ENCODE measurements at regions not wholly inside any gene's neighbourhood (a gene's known extent, or its start where the extent isn't known, plus 50 kb on each side); places are given as distances from the start of the nearest gene placed in this dataset.

DNA sequence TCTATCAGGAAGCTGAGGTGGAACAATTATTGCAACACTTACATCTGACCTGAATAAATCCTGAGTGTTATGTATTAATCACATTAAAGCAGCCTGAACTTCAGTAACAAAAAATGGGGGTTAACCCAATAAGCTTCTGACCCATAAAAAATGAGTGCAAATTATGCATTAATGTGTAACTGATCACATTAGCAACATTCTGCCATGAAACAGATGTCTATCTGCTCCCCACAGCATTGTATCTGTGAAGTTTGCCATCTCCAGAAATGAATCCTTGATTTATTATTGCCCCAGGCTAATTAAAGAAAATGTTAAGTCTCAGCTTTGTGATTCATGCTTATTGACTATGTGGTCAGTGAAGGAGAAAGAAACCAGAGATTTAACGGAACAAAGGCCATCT is 304.9 kb downstream of the PCDH20 start:
- no peak overlapping the region for H3K9ac ChIP-seq (ENCODE audit: control insufficient read depth, insufficient read depth, low read length)
- DNase-seq (ENCODE audit: low read depth, low spot score) (no peak), FAIRE-seq (no peak), ATAC-seq (no peak)
- BruUV-seq (replicated peaks): no TSS peak
- no peak overlapping the region for H3K4me3 ChIP-seq
- no peaks in the 10 kb centered on the region for H4K20me1 ChIP-seq (ENCODE audit: control insufficient read depth, insufficient read depth)
- 0% methylated on average over 1 of the region's 1 CpG for WGBS (ENCODE audit: insufficient coverage, insufficient replicate concordance, low lambda C conversion rate, missing lambda C conversion rate)
- ChIA-PET POLR2A (no interaction called here), RAD21 (ENCODE audit: unreplicated experiment) (no interaction called here), CTCF (no interaction called here), SMC1A (ENCODE audit: uncharacterized antibody, unreplicated experiment) (interaction anchor here (0.8 to 1.5 kb wide), 3 partner anchors 62 to 149 kb away, joined by 3 read pairs; no protein-coding TSS in a partner anchor)
- H2AFZ ChIP-seq (ENCODE audit: control insufficient read depth, low read depth, low read length): no peak overlapping the region
- no peaks in the 10 kb centered on the region for H3K4me1 ChIP-seq (ENCODE audit: control insufficient read depth, insufficient read depth, low read length)
- H3K36me3 ChIP-seq (ENCODE audit: control insufficient read depth in 2 of 2, insufficient read depth in 2 of 2, low read length in 1 of 2): no peaks in the 10 kb centered on the region
- intact Hi-C loops (cut with micrococcal nuclease; ENCODE audit: unreplicated experiment): no loop called here
- TF ChIP-seq MYB (IDR thresholded peaks at IDR 0.05; ENCODE audit: borderline replicate concordance, low read depth, low read length) (no peak), HDGF (IDR thresholded peaks at IDR 0.05) (no peak), EED (IDR thresholded peaks at IDR 0.05; ENCODE audit: low read depth) (no peak), TBL1XR1 (IDR thresholded peaks at IDR 0.05; ENCODE audit: low read depth, low read length) (no peak), SUZ12 (IDR thresholded peaks at IDR 0.05; ENCODE audit: unreplicated experiment) (no peak), MAX (IDR thresholded peaks at IDR 0.05; ENCODE audit: low read depth, low read length) (no peak)
- no peaks in the 10 kb centered on the region; the same call in 2 of the 3 replicates for H3K9me3 ChIP-seq (replicated peaks; ENCODE audit: control insufficient read depth, insufficient read depth, low read length)
- no peaks in the 10 kb centered on the region for H3K27me3 ChIP-seq (replicated peaks in 1 of 2; ENCODE audit: control insufficient read depth in 2 of 2, insufficient read depth in 2 of 2, low read length in 1 of 2)
- H3K4me2 ChIP-seq (ENCODE audit: control insufficient read depth, insufficient read depth): no peak overlapping the region
- no peak overlapping the region for H3K27ac ChIP-seq (ENCODE audit: control insufficient read depth, insufficient read depth)
- H3K79me2 ChIP-seq (ENCODE audit: control insufficient read depth, insufficient read depth, low read length): no peaks in the 10 kb centered on the region
- in situ Hi-C loops (cut with MboI): no loop called here

- H3K27ac ChIP-seq (ENCODE audit: control insufficient read depth, insufficient read depth): no peak overlapping the region
- H3K9me3 ChIP-seq (replicated peaks; ENCODE audit: control insufficient read depth, insufficient read depth, low read length): no peaks in the 10 kb centered on the region; the same call in 2 of the 3 replicates
- 18% methylated on average over 5 of the region's 5 CpGs for WGBS (ENCODE audit: insufficient coverage, insufficient replicate concordance, low lambda C conversion rate, missing lambda C conversion rate)
- H3K4me1 ChIP-seq (ENCODE audit: control insufficient read depth, insufficient read depth, low read length): no peaks in the 10 kb centered on the region
- RAD21 ChIA-PET (ENCODE audit: unreplicated experiment): no interaction called here
- POLR2A ChIA-PET: interaction anchor here (0.7 kb wide), 1 partner anchor 19 kb away, joined by 5 read pairs; no protein-coding TSS in a partner anchor
- H3K9ac ChIP-seq (ENCODE audit: control insufficient read depth, insufficient read depth, low read length): no peak overlapping the region
- H3K36me3 ChIP-seq (ENCODE audit: control insufficient read depth in 2 of 2, insufficient read depth in 2 of 2, low read length in 1 of 2): no peaks in the 10 kb centered on the region
- no peak overlapping the region for H2AFZ ChIP-seq (ENCODE audit: control insufficient read depth, low read depth, low read length)
- ATAC-seq: no peak
- no peak overlapping the region for H3K4me3 ChIP-seq
- in situ Hi-C loops (cut with MboI): no loop called here
- CTCF ChIA-PET: no interaction called here
- no peaks in the 10 kb centered on the region for H4K20me1 ChIP-seq (ENCODE audit: control insufficient read depth, insufficient read depth)
- DNase-seq (ENCODE audit: low read depth, low spot score): no peak
- no TSS peak for BruUV-seq (replicated peaks)
- no peaks in the 10 kb centered on the region for H3K79me2 ChIP-seq (ENCODE audit: control insufficient read depth, insufficient read depth, low read length)
- H3K27me3 ChIP-seq (replicated peaks in 1 of 2; ENCODE audit: control insufficient read depth in 2 of 2, insufficient read depth in 2 of 2, low read length in 1 of 2): no peaks in the 10 kb centered on the region
- intact Hi-C loops (cut with micrococcal nuclease; ENCODE audit: unreplicated experiment): no loop called here
- no peak overlapping the region for H3K4me2 ChIP-seq (ENCODE audit: control insufficient read depth, insufficient read depth)
- no peak for FAIRE-seq
- SMC1A ChIA-PET (ENCODE audit: uncharacterized antibody, unreplicated experiment): no interaction called here
- TF ChIP-seq BACH1 (IDR thresholded peaks at IDR 0.05; ENCODE audit: borderline replicate concordance) (no peak), POLR2AphosphoS2 (IDR thresholded peaks at IDR 0.05; ENCODE audit: low read depth, low read length) (no peak), BMI1 (IDR thresholded peaks at IDR 0.05; ENCODE audit: borderline replicate concordance) (no peak), ATF3 (IDR thresholded peaks at IDR 0.05; ENCODE audit: borderline replicate concordance, extremely low read depth, low read depth, low read length) (no peak), ASH2L (IDR thresholded peaks at IDR 0.05; ENCODE audit: borderline replicate concordance, low read depth) (no peak), NR2F1 (conservative IDR thresholded peaks at IDR 0.05) (no peak), SUZ12 (IDR thresholded peaks at IDR 0.05; ENCODE audit: unreplicated experiment) (no peak), ZNF207 (IDR thresholded peaks at IDR 0.05; ENCODE audit: borderline replicate concordance) (no peak)
- TF ChIP-seq, protein P1, sequence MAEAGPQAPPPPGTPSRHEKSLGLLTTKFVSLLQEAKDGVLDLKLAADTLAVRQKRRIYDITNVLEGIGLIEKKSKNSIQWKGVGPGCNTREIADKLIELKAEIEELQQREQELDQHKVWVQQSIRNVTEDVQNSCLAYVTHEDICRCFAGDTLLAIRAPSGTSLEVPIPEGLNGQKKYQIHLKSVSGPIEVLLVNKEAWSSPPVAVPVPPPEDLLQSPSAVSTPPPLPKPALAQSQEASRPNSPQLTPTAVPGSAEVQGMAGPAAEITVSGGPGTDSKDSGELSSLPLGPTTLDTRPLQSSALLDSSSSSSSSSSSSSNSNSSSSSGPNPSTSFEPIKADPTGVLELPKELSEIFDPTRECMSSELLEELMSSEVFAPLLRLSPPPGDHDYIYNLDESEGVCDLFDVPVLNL (IDR thresholded peaks at IDR 0.05; ENCODE audit: low read depth, low read length): no peak
- TF ChIP-seq, protein P2, sequence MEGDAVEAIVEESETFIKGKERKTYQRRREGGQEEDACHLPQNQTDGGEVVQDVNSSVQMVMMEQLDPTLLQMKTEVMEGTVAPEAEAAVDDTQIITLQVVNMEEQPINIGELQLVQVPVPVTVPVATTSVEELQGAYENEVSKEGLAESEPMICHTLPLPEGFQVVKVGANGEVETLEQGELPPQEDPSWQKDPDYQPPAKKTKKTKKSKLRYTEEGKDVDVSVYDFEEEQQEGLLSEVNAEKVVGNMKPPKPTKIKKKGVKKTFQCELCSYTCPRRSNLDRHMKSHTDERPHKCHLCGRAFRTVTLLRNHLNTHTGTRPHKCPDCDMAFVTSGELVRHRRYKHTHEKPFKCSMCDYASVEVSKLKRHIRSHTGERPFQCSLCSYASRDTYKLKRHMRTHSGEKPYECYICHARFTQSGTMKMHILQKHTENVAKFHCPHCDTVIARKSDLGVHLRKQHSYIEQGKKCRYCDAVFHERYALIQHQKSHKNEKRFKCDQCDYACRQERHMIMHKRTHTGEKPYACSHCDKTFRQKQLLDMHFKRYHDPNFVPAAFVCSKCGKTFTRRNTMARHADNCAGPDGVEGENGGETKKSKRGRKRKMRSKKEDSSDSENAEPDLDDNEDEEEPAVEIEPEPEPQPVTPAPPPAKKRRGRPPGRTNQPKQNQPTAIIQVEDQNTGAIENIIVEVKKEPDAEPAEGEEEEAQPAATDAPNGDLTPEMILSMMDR (IDR thresholded peaks at IDR 0.05 in 2 of 3, conservative IDR thresholded peaks at IDR 0.05 in 1 of 3; ENCODE audit: control insufficient read depth in 2 of 3, extremely low read depth in 1 of 3, insufficient read depth in 1 of 3, low read depth in 3 of 3, low read length in 3 of 3): no peak
These were observed 305.9 kb downstream of the PCDH20 start for GRCh38 chr13:61109741-61110140.

Measured in GM12878 (cell line).